ENCODE measurements at regions not wholly inside any gene's neighbourhood (a gene's known extent, or its start where the extent isn't known, plus 50 kb on each side); places are given as distances from the start of the nearest gene placed in this dataset.

GRCh38 chr11:27771516-27771915 lies 71.3 kb upstream of the BDNF start:
- DNase-seq (ENCODE audit: low read depth) = no peak

GRCh38 chr11:27770576-27770975 lies 70.3 kb upstream of the BDNF start:
- peak; percentile 92 for DNase-seq (ENCODE audit: low read depth)

- DNase-seq (ENCODE audit: low read depth) = no peak
Observed at GRCh38 chr11:27763736-27764135, 63.5 kb upstream of the BDNF start.

- no peak for DNase-seq (ENCODE audit: low read depth)
Observed at GRCh38 chr11:27761356-27761755, 61.1 kb upstream of the BDNF start.

- DNase-seq (ENCODE audit: low read depth) = no peak
Observed at GRCh38 chr11:27757953-27758352, 57.7 kb upstream of the BDNF start.

- DNase-seq (ENCODE audit: low read depth) = peak; percentile 97
Observed at GRCh38 chr11:27754035-27755017, 54.1 kb upstream of the BDNF start.

Measured in renal cortical epithelial cell (primary cell).